SK-N-MC (cell line): ENCODE measurements at regions not wholly inside any gene's neighbourhood (a gene's known extent, or its start where the extent isn't known, plus 50 kb on each side); places are given as distances from the start of the nearest gene placed in this dataset.
"Not testable (repeated sequence)": the region's sequence is repeated elsewhere in the genome, so short reads cannot be mapped to it uniquely, and the experiment has no call there.

Experiments
- DNase-seq: peaks from one replicate; pipeline ENCODE4 v3.0.0-alpha.2; 2011; ENCODE audit warnings: low read depth, low spot score
- H3K27ac ChIP-seq: fragments of 200-600 bp; sonication (generic); 2 replicates; pipeline ENCODE4 v1.5.1; 2016; ENCODE audit warnings: mixed run types
- H3K36me3 ChIP-seq: fragments of 200-600 bp; sonication (generic); 2 replicates; pipeline ENCODE4 v1.6.1; 2017; ENCODE audit warnings: antibody characterized with exemption, low read length, mixed read lengths; ENCODE audit not compliant: insufficient read depth
- H3K4me3 ChIP-seq: fragments of 200-600 bp; sonication (generic); 2 replicates; pipeline ENCODE4 v1.5.1; 2016
- H3K9ac ChIP-seq: fragments of 200-600 bp; sonication (generic); 2 replicates; pipeline ENCODE4 v1.8.0; 2017; ENCODE audit warnings: mixed run types, mixed read lengths; ENCODE audit not compliant: insufficient read length
- H3K9me3 ChIP-seq: fragments of 200-600 bp; sonication (generic); 2 replicates; pipeline ENCODE4 v1.6.1; 2017; ENCODE audit warnings: low read depth, mild to moderate bottlenecking, antibody characterized with exemption, low read length, moderate library complexity, mixed read lengths
- EZH2 ChIP-seq: fragments of 200-600 bp; sonication (generic); IDR thresholded peaks from one replicate; pipeline ENCODE4 v1.6.1; 2017; ENCODE audit warnings: antibody characterized with exemption
- FOXP2 ChIP-seq: optimal IDR thresholded peaks from 2 replicates; pipeline ENCODE3; 2011; ENCODE audit warnings: mild to moderate bottlenecking, moderate library complexity; ENCODE audit not compliant: insufficient read depth; ENCODE audit errors: extremely low read length, control extremely low read depth
- POLR2AphosphoS5 ChIP-seq: IDR thresholded peaks from 2 replicates; pipeline ENCODE4 v1.6.1; 2012; ENCODE audit warnings: mild to moderate bottlenecking, low read depth, low read length, borderline replicate concordance

- DNase-seq: no peak
- no peak overlapping the region for H3K4me3 ChIP-seq
Observed at GRCh38 chr4:81722290-81722851, 250.7 kb upstream of the RASGEF1B start.

GRCh38 chr4:81715757-81716156, 244.1 kb upstream of the RASGEF1B start:
- H3K4me3 ChIP-seq: no peak overlapping the region
- H3K27ac ChIP-seq: no peak overlapping the region
- DNase-seq: no peak
- no peaks in the 10 kb centered on the region for H3K9me3 ChIP-seq
- no peak overlapping the region for H3K9ac ChIP-seq
- H3K36me3 ChIP-seq: no peaks in the 10 kb centered on the region
- TF ChIP-seq POLR2AphosphoS5 (no peak), FOXP2 (no peak), EZH2 (no peak)

More at GRCh38 chr4:81722290-81722851, 250.7 kb upstream of the RASGEF1B start:
- Histone ChIP-seq H3K27ac (no peak overlapping the region), H3K36me3 (no peaks in the 10 kb centered on the region), H3K9ac (no peak overlapping the region), H3K9me3 (no peaks in the 10 kb centered on the region)
- no peak for TF ChIP-seq FOXP2
- no peak for TF ChIP-seq EZH2
- no peak for TF ChIP-seq POLR2AphosphoS5

GRCh38 chr4:81715357-81715756, 243.7 kb upstream of the RASGEF1B start:
- not testable (repeated sequence) for H3K36me3 ChIP-seq, H3K9me3 ChIP-seq, DNase-seq, H3K4me3 ChIP-seq, H3K9ac ChIP-seq, H3K27ac ChIP-seq

GRCh38 chr4:81714291-81714690, 242.6 kb upstream of the RASGEF1B start:
- DNase-seq: no peak
- Histone ChIP-seq H3K27ac (no peak overlapping the region), H3K9me3 (no peaks in the 10 kb centered on the region), H3K4me3 (no peak overlapping the region), H3K9ac (no peak overlapping the region), H3K36me3 (no peaks in the 10 kb centered on the region)
- TF ChIP-seq EZH2 (no peak), POLR2AphosphoS5 (no peak), FOXP2 (no peak)

- Histone ChIP-seq H3K9me3 (no peaks in the 10 kb centered on the region), H3K27ac (no peak overlapping the region), H3K36me3 (no peaks in the 10 kb centered on the region), H3K9ac (no peak overlapping the region), H3K4me3 (no peak overlapping the region)
- no peak for DNase-seq
- no peak for TF ChIP-seq POLR2AphosphoS5
- no peak for TF ChIP-seq EZH2
- TF ChIP-seq FOXP2: no peak
Observed at GRCh38 chr4:81712714-81713113, 241.0 kb upstream of the RASGEF1B start.

GRCh38 chr4:81704461-81704860, 232.8 kb upstream of the RASGEF1B start:
- DNase-seq: no peak
- no peak overlapping the region for H3K9ac ChIP-seq
- H3K27ac ChIP-seq: no peak overlapping the region
- H3K9me3 ChIP-seq: no peaks in the 10 kb centered on the region
- TF ChIP-seq POLR2AphosphoS5 (no peak), EZH2 (no peak), FOXP2 (no peak)
- no peak overlapping the region for H3K4me3 ChIP-seq
- no peaks in the 10 kb centered on the region for H3K36me3 ChIP-seq

- TF ChIP-seq EZH2: no peak
- TF ChIP-seq POLR2AphosphoS5: no peak
- TF ChIP-seq FOXP2: no peak
- H3K4me3 ChIP-seq: no peak overlapping the region
- H3K27ac ChIP-seq: no peak overlapping the region
- H3K9ac ChIP-seq: no peak overlapping the region
- no peaks in the 10 kb centered on the region for H3K36me3 ChIP-seq
- DNase-seq: no peak
- no peaks in the 10 kb centered on the region for H3K9me3 ChIP-seq
Observed at GRCh38 chr4:81700189-81700588, 228.5 kb upstream of the RASGEF1B start.

GRCh38 chr4:81698538-81699296, 227.0 kb upstream of the RASGEF1B start:
- Histone ChIP-seq H3K9me3 (no peaks in the 10 kb centered on the region), H3K27ac (no peak overlapping the region), H3K9ac (no peak overlapping the region), H3K36me3 (no peaks in the 10 kb centered on the region), H3K4me3 (no peak overlapping the region)
- no peak for DNase-seq
- TF ChIP-seq EZH2 (no peak), FOXP2 (no peak), POLR2AphosphoS5 (no peak)
